NCI-H2196 (cell line): ENCODE measurements at regions not wholly inside any gene's neighbourhood (a gene's known extent, or its start where the extent isn't known, plus 50 kb on each side); places are given as distances from the start of the nearest gene placed in this dataset.
"Not testable (repeated sequence)": the region's sequence is repeated elsewhere in the genome, so short reads cannot be mapped to it uniquely, and the experiment has no call there.

Experiments used
- DNase-seq: peaks from one replicate; lab custom pipeline; 2025; ENCODE audit not compliant: unreplicated experiment; lab: John Stamatoyannopoulos, UW

DNA sequence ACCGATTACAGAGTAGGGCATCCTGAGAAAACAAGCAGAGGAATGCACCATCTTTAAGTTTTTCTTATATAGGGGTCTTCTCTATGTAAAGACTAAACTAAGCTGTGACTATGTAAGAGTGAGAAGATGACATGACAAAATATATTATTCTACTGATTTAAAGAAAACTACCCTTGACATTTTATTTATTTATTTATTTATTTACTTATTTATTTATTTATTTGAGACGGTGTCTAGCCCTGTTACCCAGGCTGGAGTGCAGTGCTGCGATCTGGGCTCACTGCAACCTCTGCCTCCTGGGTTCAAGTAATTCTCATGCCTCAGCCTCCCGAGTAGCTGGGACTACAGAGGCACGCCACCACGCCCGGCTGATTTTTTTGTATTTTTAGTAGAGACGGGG lies 320.4 kb upstream of the SASH1 start:
- DNase-seq: not testable (repeated sequence)

- no peak for DNase-seq
These were observed 315.4 kb upstream of the SASH1 start for GRCh38 chr6:148027201-148027600.

GRCh38 chr6:148035806-148036390 lies 306.7 kb upstream of the SASH1 start:
- DNase-seq: no peak

- DNase-seq: no peak
These were observed 305.1 kb upstream of the SASH1 start for GRCh38 chr6:148037496-148037895.

DNA sequence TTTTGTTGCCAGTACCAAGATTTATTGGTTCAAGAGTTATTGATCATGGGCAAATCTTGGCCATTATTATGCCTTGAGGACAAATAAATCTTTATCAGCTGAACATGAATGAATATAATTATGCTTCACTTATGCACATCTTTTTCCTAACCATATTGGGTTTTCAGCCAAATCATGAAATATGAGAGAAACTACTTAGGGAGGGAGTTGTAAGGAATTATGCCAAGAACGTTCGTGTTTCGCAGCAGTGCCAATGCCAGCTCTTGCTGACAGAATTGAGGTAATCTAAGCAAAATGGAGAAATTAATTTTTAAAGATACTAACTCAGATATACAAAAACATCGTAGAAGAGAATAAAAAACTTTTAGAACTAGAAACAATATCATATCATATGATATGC lies 301.1 kb upstream of the SASH1 start:
- no peak for DNase-seq

DNA sequence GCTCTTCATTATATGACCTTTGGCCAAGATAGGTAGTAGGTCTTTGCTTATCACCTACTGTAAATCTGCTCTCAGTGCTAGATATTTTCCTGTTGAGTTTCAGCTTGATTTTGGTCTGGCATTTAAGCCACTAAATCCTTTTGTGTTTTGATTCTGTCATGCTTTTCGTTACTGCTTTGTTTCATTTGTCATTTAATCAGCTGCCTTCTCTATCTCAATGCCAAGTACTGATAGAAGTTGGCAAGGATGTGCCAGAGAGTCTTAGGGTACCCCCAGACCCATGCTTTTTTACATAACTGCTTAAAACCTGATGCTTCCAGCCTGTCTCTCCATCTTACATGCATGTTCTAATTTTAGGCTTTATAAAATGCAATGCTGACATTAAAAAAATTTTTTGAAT lies 300.1 kb upstream of the SASH1 start:
- no peak for DNase-seq

DNA sequence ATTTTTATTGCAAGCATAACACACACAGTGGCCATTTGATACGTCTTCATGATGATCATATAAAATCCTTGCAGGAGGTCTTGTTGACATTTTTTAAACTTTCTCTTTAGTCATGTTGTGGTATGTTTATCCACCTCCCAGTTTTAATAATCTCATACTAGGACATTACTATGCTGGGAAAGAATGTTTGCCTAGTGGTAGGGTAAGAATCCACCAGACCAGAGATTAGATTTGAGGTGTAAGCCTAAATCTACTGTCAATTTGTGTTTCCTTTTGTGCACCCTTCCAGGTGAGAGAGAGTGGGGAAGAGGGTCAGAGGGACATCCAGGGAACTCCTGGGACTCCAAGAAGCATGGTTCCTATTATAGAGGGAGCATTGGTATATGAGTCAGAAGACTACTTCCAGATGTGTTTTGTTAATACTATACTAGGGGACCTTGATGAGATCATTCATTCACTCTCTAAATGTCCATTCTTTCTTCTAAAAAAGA lies 298.3 kb upstream of the SASH1 start:
- DNase-seq: no peak

DNA sequence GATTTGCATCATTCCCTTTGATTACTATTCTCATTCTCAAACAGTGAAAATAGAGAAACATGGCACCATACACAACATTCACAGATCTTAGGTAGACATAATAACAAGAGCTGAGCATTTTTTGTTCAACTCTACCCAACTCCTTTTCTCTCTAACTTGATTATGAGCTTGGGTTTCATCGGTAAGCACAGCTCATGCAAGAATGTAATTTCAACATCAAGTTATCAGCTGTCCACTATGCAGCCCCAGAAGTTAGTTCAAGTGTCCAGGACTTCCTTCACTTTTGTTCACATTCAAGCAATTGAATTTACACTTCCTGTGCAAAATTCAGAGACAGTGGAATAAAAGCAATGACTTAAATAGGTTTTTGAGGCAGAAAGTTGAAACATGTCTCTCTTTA lies 297.7 kb upstream of the SASH1 start:
- DNase-seq: no peak

- DNase-seq: no peak
These were observed 289.4 kb upstream of the SASH1 start for GRCh38 chr6:148053209-148053608.

DNA sequence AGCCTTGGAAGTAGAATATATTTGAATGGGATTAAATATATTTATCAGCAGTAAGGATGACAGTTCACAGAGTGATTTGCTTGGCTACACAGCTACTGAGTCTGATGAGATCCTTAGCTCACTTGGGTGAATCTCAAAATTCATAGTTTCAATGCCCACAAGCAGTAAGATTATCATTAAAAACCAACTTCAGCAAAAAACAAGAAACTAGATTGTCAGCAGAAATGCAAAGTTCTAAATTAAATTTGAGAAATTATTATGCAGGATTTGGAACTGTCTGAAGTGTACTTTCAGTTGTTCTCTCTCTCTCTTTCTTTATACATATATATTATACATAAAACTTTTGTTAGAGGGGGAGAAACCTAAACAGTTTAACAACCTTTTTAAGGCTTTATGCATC lies 288.8 kb upstream of the SASH1 start:
- DNase-seq: no peak

GRCh38 chr6:148054219-148054618 lies 288.4 kb upstream of the SASH1 start:
- DNase-seq: no peak

- DNase-seq: no peak
These were observed 287.2 kb upstream of the SASH1 start for GRCh38 chr6:148055419-148055818.

- DNase-seq: no peak
These were observed 282.8 kb upstream of the SASH1 start for GRCh38 chr6:148059869-148060268.

GRCh38 chr6:148064406-148065134 lies 278.1 kb upstream of the SASH1 start:
- DNase-seq: no peak

GRCh38 chr6:148068437-148069061 lies 274.1 kb upstream of the SASH1 start:
- DNase-seq: no peak

DNA sequence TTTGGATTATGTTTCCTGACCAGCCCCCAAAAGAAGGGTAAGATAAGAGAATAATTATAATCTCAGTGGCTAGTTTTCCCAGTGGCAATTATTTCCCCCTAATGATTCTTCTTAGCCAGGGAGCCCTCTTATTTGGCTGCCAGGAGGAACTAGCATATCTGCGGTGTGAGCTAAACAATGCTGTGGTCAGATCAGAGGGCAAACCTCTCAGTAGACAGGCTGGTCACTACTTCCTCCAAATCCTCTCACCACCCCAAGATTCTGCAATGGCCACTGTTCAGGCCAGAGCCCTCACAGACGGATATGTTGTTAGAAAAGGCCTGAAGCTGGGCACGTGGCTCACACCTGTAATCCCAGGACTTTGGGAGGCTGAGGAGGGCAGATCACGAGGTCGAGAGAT lies 273.4 kb upstream of the SASH1 start:
- DNase-seq: no peak

GRCh38 chr6:148074291-148074690 lies 268.3 kb upstream of the SASH1 start:
- DNase-seq: no peak

GRCh38 chr6:148074738-148075137 lies 267.9 kb upstream of the SASH1 start:
- no peak for DNase-seq

- DNase-seq: no peak
These were observed 267.3 kb upstream of the SASH1 start for GRCh38 chr6:148075352-148075751.

- DNase-seq: no peak
These were observed 266.6 kb upstream of the SASH1 start for GRCh38 chr6:148076051-148076450.

- no peak for DNase-seq
These were observed 262.3 kb upstream of the SASH1 start for GRCh38 chr6:148080315-148080714.

DNA sequence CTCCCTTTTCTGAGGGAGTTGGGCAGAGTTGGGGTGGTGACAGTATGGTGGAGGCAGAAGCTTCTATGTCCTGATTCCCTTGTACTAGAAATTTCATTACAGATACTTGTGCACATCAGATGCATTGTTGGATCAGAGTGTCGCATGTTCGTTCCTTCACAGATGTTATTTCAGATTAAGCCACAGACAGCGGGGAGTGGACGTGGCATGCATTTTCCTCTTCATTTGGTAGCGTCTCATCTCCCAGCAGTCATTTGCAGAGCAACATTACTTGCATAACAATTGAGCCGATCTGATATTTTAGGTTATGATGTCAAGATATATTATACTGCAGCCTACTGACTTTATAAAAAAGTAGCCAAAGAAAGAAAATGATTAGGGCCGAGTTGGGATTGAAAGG lies 261.6 kb upstream of the SASH1 start:
- DNase-seq: no peak
